ENCODE measurements at regions not wholly inside any gene's neighbourhood (a gene's known extent, or its start where the extent isn't known, plus 50 kb on each side); places are given as distances from the start of the nearest gene placed in this dataset.

GRCh38 chr13:27673911-27674310, 52.2 kb downstream of the POLR1D start:
- DNase-seq (ENCODE audit: low spot score): no peak

- no peak for DNase-seq (ENCODE audit: low spot score)
Measured at GRCh38 chr13:27678306-27679040, 56.8 kb downstream of the POLR1D start.

- DNase-seq (ENCODE audit: low spot score): no peak
Measured at GRCh38 chr13:27679396-27679795, 57.7 kb downstream of the POLR1D start.

- no peak for DNase-seq (ENCODE audit: low spot score)
Measured at GRCh38 chr13:27679896-27680295, 58.2 kb downstream of the POLR1D start.

GRCh38 chr13:27680465-27680864, 58.8 kb downstream of the POLR1D start:
- no peak for DNase-seq (ENCODE audit: low spot score)

GRCh38 chr13:27691207-27691606, 69.5 kb downstream of the POLR1D start:
- no peak for DNase-seq (ENCODE audit: low spot score)

- DNase-seq (ENCODE audit: low spot score): no peak
Measured at GRCh38 chr13:27696731-27697130, 75.0 kb downstream of the POLR1D start.

GRCh38 chr13:27699952-27700351, 78.3 kb downstream of the POLR1D start:
- no peak for DNase-seq (ENCODE audit: low spot score)

- DNase-seq (ENCODE audit: low spot score): no peak
Measured at GRCh38 chr13:27704681-27705080, 83.0 kb downstream of the POLR1D start.

- DNase-seq (ENCODE audit: low spot score): no peak
Measured at GRCh38 chr13:27708325-27708724, 84.0 kb upstream of the GSX1 start.

- no peak for DNase-seq (ENCODE audit: low spot score)
Measured at GRCh38 chr13:27709779-27710178, 82.5 kb upstream of the GSX1 start.

- DNase-seq (ENCODE audit: low spot score): no peak
Measured at GRCh38 chr13:27712421-27712820, 79.9 kb upstream of the GSX1 start.

- no peak for DNase-seq (ENCODE audit: low spot score)
Measured at GRCh38 chr13:27713767-27714166, 78.5 kb upstream of the GSX1 start.

GRCh38 chr13:27721681-27722080, 70.6 kb upstream of the GSX1 start:
- no peak for DNase-seq (ENCODE audit: low spot score)

- peak; percentile 64 for DNase-seq (ENCODE audit: low spot score)
Measured at GRCh38 chr13:27728271-27728670, 64.0 kb upstream of the GSX1 start.

- DNase-seq (ENCODE audit: low spot score): no peak
Measured at GRCh38 chr13:27730191-27730590, 62.1 kb upstream of the GSX1 start.
